Erythroblast (primary cell): ENCODE measurements at regions not wholly inside any gene's neighbourhood (a gene's known extent, or its start where the extent isn't known, plus 50 kb on each side); places are given as distances from the start of the nearest gene placed in this dataset.

Experiments used
- GATA1 ChIP-seq: IDR thresholded peaks from 2 replicates; pipeline ENCODE4 v1.6.1; 2011; ENCODE audit warnings: low read depth, mild to moderate bottlenecking, control low read depth, low read length, moderate library complexity
- POLR2A ChIP-seq: IDR thresholded peaks from 2 replicates; pipeline ENCODE4 v1.6.1; 2011; ENCODE audit warnings: mild to moderate bottlenecking, low read length

DNA sequence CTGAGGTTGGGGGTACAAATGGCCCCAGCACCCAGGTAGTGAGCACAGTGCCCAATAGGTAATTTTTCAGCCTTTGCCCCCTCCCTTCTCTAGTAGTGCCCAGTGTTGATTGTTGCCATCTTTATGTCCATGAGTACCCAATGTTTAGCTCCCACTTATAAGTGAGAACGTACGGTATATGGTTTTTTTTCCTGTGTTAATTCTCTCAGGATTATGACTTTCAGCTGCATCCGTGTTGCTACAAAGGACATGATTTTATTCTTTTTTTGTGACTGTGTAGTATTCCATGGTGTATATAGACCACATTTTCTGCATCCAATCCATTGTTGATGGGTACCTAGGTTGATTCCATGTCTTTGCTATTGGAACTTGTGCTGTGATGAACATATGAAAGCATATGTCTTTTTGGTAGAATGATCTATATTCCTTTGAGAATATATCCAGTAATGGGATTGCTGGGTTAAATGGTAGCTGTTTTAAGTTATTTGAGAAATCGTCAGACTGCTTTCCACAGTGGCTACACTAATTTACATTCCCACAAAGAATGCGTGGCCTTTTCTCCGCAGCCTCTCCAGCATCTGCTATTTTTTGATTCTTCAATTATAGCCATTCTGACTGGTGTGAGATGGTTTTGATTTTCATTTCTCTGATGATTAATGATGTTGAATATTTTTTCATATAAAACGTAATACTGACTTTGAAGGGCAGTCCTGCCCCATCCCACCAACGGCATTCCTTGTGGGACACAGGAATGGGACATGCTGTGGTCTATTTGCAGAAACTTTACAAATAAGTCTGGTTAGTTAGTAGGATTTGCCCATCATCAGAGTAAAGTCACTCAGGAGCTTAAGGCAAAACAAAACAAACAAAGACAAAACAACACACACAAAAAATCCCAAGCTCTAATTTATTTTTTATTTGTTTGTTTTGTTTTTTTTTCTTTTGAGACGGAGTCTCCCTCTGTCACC lies 135.0 kb downstream of the MYCN start:
- TF ChIP-seq POLR2A (no peak), GATA1 (no peak)
